Psoas muscle (tissue), 7 donors: ENCODE measurements at regions not wholly inside any gene's neighbourhood (a gene's known extent, or its start where the extent isn't known, plus 50 kb on each side); places are given as distances from the start of the nearest gene placed in this dataset.
"Not testable (repeated sequence)": the region's sequence is repeated elsewhere in the genome, so short reads cannot be mapped to it uniquely, and the experiment has no call there.

ENCODE experiments used
- ATAC-seq, 4 donors: fragments of 200-7000 bp; cut with Tn5 transposase; one replicate each; pipeline ENCODE4 v1.9.1; 2020; ENCODE audit warnings: moderate library complexity in 3 of 4, mild to moderate bottlenecking in 2 of 4
- DNase-seq, 2 donors: peaks; one replicate each; pipeline ENCODE4 v3.0.0-alpha.2; 2020
- H3K27ac ChIP-seq: fragments of 200-600 bp; one replicate; pipeline ENCODE4 v1.8.0; 2022
- H3K27me3 ChIP-seq, 3 donors: fragments of 200-600 bp in 1 of 3; one replicate each; pipeline versions ENCODE4 v1.6.1 to v1.8.0; 2013 to 2022; ENCODE audit warnings: low read length in 2 of 3, mild to moderate bottlenecking in 2 of 3, moderate library complexity in 1 of 3; ENCODE audit not compliant: insufficient read depth in 3 of 3
- H3K36me3 ChIP-seq, 2 donors: fragments of 200-600 bp in 1 of 2; one replicate each; pipeline versions ENCODE4 v1.6.1 to v1.8.0; 2013 to 2022; ENCODE audit warnings: low read depth in 1 of 2, mild to moderate bottlenecking in 1 of 2, moderate library complexity in 1 of 2; ENCODE audit not compliant: insufficient read depth in 1 of 2
- H3K4me1 ChIP-seq: fragments of 200-600 bp; one replicate; pipeline ENCODE4 v1.8.0; 2022
- H3K4me3 ChIP-seq: fragments of 200-600 bp; one replicate; pipeline ENCODE4 v1.8.0; 2022; ENCODE audit warnings: mild to moderate bottlenecking
- H3K9me3 ChIP-seq: fragments of 200-600 bp; one replicate; pipeline ENCODE4 v1.8.0; 2022
- whole genome bisulfite sequencing, 3 donors: extraction: QIAGEN DNeasy Blood & Tissue Kit; methylation state at CpG; one replicate each; pipeline versions ENCODE4 v1.1.6 to v1.1.7; 2013; 5-methylcytosine and 5-hydroxymethylcytosine counted together
- intact Hi-C, 2 donors: fragments of 100-400 bp; cut with DNase I; formaldehyde crosslinking; loops; one replicate each; pipeline versions ENCODE4 v1.11.0 to v1.14.2; 2022
- TF ChIP-seq, protein P1 (sequence below): fragments of 200-600 bp; IDR thresholded peaks from one replicate; pipeline ENCODE4 v1.8.0; 2022; ENCODE audit warnings: antibody characterized with exemption
- donor health status: healthy with polysubstance abuse.
- donor health status: DM: no; HTN: no; CAD: no; lungs with moderate emphysema.
- donor health status: Bipolar disorder and iron deficiency.
- donor health status: healthy.
- donor health status: DM: yes; HTN: yes; CAD: no.
- donor health status: DM: no; HTN: no; CAD: no.
- donor health status: DM: yes; HTN: yes; CAD: no.

DNA sequence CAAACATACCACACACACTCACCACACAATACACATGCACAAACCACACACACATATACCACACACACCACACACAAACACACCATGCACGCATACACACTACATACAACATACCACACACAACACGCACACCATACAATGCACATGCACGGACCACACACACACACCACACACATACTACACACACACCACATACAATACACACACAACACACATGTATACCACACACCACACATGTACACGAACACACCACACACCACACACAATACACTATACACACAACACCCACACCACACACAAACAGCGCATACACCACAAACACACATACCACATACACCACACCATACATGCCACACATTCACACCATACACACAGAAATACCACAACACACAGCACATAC is 480.3 kb downstream of the DIRAS2 start:
- Histone ChIP-seq H3K27me3 (no peaks in the 10 kb centered on the region), H3K9me3 (no peaks in the 10 kb centered on the region), H3K4me3 (no peak overlapping the region), H3K36me3 (no peaks in the 10 kb centered on the region), H3K4me1 (no peaks in the 10 kb centered on the region), H3K27ac (no peak overlapping the region)
- 93 to 98% (median 96%) methylated on average over 5 of the region's 5 CpGs for WGBS, 3 donors
- no peak for ATAC-seq
- intact Hi-C loops, result no loop called here
- no peak for DNase-seq
- TF ChIP-seq, protein P1, sequence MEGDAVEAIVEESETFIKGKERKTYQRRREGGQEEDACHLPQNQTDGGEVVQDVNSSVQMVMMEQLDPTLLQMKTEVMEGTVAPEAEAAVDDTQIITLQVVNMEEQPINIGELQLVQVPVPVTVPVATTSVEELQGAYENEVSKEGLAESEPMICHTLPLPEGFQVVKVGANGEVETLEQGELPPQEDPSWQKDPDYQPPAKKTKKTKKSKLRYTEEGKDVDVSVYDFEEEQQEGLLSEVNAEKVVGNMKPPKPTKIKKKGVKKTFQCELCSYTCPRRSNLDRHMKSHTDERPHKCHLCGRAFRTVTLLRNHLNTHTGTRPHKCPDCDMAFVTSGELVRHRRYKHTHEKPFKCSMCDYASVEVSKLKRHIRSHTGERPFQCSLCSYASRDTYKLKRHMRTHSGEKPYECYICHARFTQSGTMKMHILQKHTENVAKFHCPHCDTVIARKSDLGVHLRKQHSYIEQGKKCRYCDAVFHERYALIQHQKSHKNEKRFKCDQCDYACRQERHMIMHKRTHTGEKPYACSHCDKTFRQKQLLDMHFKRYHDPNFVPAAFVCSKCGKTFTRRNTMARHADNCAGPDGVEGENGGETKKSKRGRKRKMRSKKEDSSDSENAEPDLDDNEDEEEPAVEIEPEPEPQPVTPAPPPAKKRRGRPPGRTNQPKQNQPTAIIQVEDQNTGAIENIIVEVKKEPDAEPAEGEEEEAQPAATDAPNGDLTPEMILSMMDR, result no peak

DNA sequence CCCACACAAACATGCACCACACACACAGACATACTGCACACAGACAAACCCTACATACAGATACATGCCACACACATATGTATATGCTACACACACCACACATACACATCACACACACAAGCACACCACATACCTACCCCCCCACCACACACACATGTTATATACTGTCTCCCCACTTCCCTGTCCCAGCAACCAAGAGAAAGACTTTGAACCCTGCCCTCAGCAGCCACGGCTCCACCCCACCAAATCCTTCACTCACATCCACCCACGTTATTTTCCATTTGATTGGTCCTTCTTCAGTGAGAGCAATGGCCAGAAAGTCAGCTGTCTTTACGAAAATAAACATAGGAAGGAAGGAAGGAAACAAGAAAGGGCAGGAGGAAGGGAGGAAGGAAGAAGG is 479.8 kb downstream of the DIRAS2 start:
- intact Hi-C loops, result no loop called here
- WGBS, 3 donors, result 45 to 55% (median 47%) methylated on average over 3 of the region's 3 CpGs
- ATAC-seq (no peak), DNase-seq (no peak)
- Histone ChIP-seq H3K36me3 (no peaks in the 10 kb centered on the region), H3K4me1 (no peaks in the 10 kb centered on the region), H3K27me3 (no peaks in the 10 kb centered on the region), H3K4me3 (no peak overlapping the region), H3K27ac (no peak overlapping the region), H3K9me3 (no peaks in the 10 kb centered on the region)
- TF ChIP-seq, protein P1, result no peak

DNA sequence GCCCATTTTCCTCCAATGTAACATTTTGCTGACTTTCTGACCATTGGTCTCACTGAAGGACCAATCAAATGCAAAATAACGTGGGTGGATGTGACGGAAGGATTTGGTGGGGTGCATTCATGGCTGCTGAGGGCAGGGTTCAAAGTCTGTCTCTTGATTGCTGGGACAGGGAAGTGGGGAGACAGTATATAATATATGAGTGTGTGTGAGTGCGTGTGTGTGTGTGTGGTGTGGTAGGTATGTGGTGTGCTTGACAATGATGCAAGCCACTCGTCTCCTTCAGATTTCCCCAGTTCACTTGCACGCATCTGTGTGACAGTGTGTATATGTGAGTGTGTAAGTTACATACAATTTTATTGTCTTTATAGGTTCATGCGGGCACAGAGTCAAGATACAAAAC is 477.3 kb downstream of the DIRAS2 start:
- intact Hi-C loops, result no loop called here
- no peaks in the 10 kb centered on the region for H3K27me3 ChIP-seq

DNA sequence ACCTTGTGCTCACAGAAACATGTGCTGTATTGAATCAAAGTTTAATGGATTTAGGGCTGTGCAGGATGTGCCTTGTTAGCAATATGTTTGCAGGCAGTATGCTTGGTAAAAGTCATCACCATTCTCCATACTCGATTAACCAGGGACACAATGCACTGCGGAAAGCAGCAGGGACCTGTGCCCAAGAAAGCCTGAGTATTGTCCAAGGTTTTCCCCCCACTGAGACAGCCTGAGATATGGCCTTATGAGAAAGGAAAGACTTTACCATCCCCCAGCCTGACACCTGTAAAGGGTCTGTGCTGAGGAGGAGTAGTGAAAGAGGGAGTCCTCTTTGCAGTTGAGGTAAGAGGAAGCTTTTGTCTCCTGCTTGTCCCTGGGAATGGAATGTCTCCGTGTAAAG is 476.2 kb downstream of the DIRAS2 start:
- H3K4me3 ChIP-seq, H3K4me1 ChIP-seq, ATAC-seq, H3K36me3 ChIP-seq, H3K9me3 ChIP-seq, H3K27ac ChIP-seq, DNase-seq, H3K27me3 ChIP-seq, intact Hi-C loops: not testable (repeated sequence)
- 16 to 34% (median 21%) methylated on average over 3 of the region's 3 CpGs for WGBS, 3 donors

More for the DNA sequence above, 477.3 kb downstream of the DIRAS2 start:
- H3K4me3 ChIP-seq, result no peak overlapping the region
- no peaks in the 10 kb centered on the region for H3K9me3 ChIP-seq
- WGBS, 3 donors, result 73 to 86% (median 80%) methylated on average over 6 of the region's 6 CpGs
- H3K27ac ChIP-seq, result no peak overlapping the region
- TF ChIP-seq, protein P1, result no peak
- ATAC-seq, result no peak
- no peak for DNase-seq
- no peaks in the 10 kb centered on the region for H3K36me3 ChIP-seq
- H3K4me1 ChIP-seq, result no peaks in the 10 kb centered on the region

DNA sequence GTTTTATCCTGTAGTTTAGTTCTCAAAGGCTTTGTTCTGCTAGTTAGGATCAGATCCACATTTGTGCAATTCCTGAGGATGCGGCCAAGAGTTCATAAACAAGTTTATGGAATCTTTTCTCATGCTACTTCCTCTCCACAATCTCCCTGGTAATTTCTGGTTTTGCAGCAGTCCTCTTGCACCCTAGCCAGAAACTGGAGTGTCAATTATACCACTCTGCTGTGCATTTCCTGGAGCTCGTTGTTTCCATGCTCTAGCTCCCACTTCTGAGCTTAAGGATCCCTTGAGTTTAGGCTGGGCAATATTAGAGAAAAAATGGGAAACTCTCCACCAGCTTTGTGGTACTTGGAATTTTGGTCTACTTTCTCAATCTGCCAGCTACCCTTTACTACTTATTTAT is 474.7 kb downstream of the DIRAS2 start:
- WGBS, 3 donors, result 39 to 41% (median 39%) methylated on average over 2 of the region's 2 CpGs
- no peak for DNase-seq
- no peak overlapping the region for H3K4me3 ChIP-seq
- no peak for ATAC-seq
- H3K27ac ChIP-seq, result no peak overlapping the region
- no peaks in the 10 kb centered on the region for H3K4me1 ChIP-seq
- no peaks in the 10 kb centered on the region for H3K36me3 ChIP-seq
- TF ChIP-seq, protein P1, result no peak
- H3K9me3 ChIP-seq, result no peaks in the 10 kb centered on the region
- intact Hi-C loops, result no loop called here
- no peaks in the 10 kb centered on the region for H3K27me3 ChIP-seq
